ENCODE measurements at regions not wholly inside any gene's neighbourhood (a gene's known extent, or its start where the extent isn't known, plus 50 kb on each side); places are given as distances from the start of the nearest gene placed in this dataset.

- in situ Hi-C loops (cut with HindIII; ENCODE audit: low sequenced_read_pairs) = no loop called here
- no peak overlapping the region for H3K4me3 ChIP-seq (ENCODE audit: low read depth, low read length)
- no peak for TF ChIP-seq CTCF (IDR thresholded peaks at IDR 0.05; ENCODE audit: low read depth, low read length)
- DNase-seq (ENCODE audit: low read depth, low spot score) = no peak
These were observed 389.2 kb downstream of the ADAM29 start for GRCh38 chr4:175307326-175307725.

- no peak overlapping the region for H3K4me3 ChIP-seq (ENCODE audit: low read depth, low read length)
- TF ChIP-seq CTCF (IDR thresholded peaks at IDR 0.05; ENCODE audit: low read depth, low read length) = no peak
- in situ Hi-C loops (cut with HindIII; ENCODE audit: low sequenced_read_pairs) = no loop called here
- peak; percentile 47 for DNase-seq (ENCODE audit: low read depth, low spot score)
These were observed 390.1 kb downstream of the ADAM29 start for GRCh38 chr4:175308236-175308635.

GRCh38 chr4:175309041-175309440 is 390.9 kb downstream of the ADAM29 start:
- DNase-seq (ENCODE audit: low read depth, low spot score) = no peak
- no peak overlapping the region for H3K4me3 ChIP-seq (ENCODE audit: low read depth, low read length)
- in situ Hi-C loops (cut with HindIII; ENCODE audit: low sequenced_read_pairs) = no loop called here
- no peak for TF ChIP-seq CTCF (IDR thresholded peaks at IDR 0.05; ENCODE audit: low read depth, low read length)

GRCh38 chr4:175325230-175325629 is 407.1 kb downstream of the ADAM29 start:
- H3K4me3 ChIP-seq (ENCODE audit: low read depth, low read length) = no peak overlapping the region
- in situ Hi-C loops (cut with HindIII; ENCODE audit: low sequenced_read_pairs) = no loop called here
- DNase-seq (ENCODE audit: low read depth, low spot score) = peak; percentile 22
- TF ChIP-seq CTCF (IDR thresholded peaks at IDR 0.05; ENCODE audit: low read depth, low read length) = no peak

GRCh38 chr4:175326796-175327195 is 408.6 kb downstream of the ADAM29 start:
- TF ChIP-seq CTCF (IDR thresholded peaks at IDR 0.05; ENCODE audit: low read depth, low read length) = no peak

GRCh38 chr4:175330236-175330635 is 412.1 kb downstream of the ADAM29 start:
- in situ Hi-C loops (cut with HindIII; ENCODE audit: low sequenced_read_pairs) = no loop called here
- H3K4me3 ChIP-seq (ENCODE audit: low read depth, low read length) = no peak overlapping the region
- no peak for TF ChIP-seq CTCF (IDR thresholded peaks at IDR 0.05; ENCODE audit: low read depth, low read length)
- DNase-seq (ENCODE audit: low read depth, low spot score) = no peak

More at GRCh38 chr4:175326796-175327195, 408.6 kb downstream of the ADAM29 start:
- in situ Hi-C loops (cut with HindIII; ENCODE audit: low sequenced_read_pairs) = no loop called here
- no peak overlapping the region for H3K4me3 ChIP-seq (ENCODE audit: low read depth, low read length)
- no peak for DNase-seq (ENCODE audit: low read depth, low spot score)

- TF ChIP-seq CTCF (IDR thresholded peaks at IDR 0.05; ENCODE audit: low read depth, low read length) = no peak
- no peak overlapping the region for H3K4me3 ChIP-seq (ENCODE audit: low read depth, low read length)
- in situ Hi-C loops (cut with HindIII; ENCODE audit: low sequenced_read_pairs) = no loop called here
- DNase-seq (ENCODE audit: low read depth, low spot score) = peak; percentile 61
These were observed 412.5 kb downstream of the ADAM29 start for GRCh38 chr4:175330652-175331051.
